ENCODE measurements at regions not wholly inside any gene's neighbourhood (a gene's known extent, or its start where the extent isn't known, plus 50 kb on each side); places are given as distances from the start of the nearest gene placed in this dataset.

DNA sequence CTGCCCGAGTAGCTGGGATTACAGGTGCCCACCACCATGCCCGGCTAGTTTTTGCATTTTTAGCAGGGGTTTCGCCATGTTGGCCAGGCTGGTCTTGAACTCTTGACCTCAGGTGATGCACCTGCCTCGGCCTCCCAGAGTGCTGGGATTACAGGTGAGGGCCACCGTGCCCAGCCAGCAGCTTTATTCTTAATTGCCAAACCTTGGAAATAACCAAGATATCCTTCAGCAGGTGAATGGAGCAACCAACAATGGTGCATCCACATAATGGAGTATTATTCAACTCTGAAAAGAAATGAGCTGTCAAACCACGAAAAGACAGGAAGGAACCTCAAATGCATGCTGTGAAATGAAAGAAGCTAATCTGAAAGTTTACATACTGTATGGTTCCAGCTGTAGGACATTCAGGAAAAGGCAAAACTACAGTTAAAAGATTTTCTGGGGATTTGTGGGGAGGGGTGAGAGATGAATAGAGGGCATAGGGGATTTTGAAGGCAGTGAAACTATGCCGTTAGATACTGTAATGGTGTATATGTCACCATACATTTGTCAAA lies 118.8 kb upstream of the CCND2 start:
- TF ChIP-seq, protein P1, sequence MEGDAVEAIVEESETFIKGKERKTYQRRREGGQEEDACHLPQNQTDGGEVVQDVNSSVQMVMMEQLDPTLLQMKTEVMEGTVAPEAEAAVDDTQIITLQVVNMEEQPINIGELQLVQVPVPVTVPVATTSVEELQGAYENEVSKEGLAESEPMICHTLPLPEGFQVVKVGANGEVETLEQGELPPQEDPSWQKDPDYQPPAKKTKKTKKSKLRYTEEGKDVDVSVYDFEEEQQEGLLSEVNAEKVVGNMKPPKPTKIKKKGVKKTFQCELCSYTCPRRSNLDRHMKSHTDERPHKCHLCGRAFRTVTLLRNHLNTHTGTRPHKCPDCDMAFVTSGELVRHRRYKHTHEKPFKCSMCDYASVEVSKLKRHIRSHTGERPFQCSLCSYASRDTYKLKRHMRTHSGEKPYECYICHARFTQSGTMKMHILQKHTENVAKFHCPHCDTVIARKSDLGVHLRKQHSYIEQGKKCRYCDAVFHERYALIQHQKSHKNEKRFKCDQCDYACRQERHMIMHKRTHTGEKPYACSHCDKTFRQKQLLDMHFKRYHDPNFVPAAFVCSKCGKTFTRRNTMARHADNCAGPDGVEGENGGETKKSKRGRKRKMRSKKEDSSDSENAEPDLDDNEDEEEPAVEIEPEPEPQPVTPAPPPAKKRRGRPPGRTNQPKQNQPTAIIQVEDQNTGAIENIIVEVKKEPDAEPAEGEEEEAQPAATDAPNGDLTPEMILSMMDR (conservative IDR thresholded peaks at IDR 0.05; ENCODE audit: low read depth, low read length) = no peak
- TF ChIP-seq EZH2 (IDR thresholded peaks at IDR 0.05; ENCODE audit: borderline replicate concordance, low read depth, low read length, poor library complexity, severe bottlenecking) = no peak

All from A673 (cell line).